Bronchial epithelial cell (primary cell): ENCODE measurements at regions not wholly inside any gene's neighbourhood (a gene's known extent, or its start where the extent isn't known, plus 50 kb on each side); places are given as distances from the start of the nearest gene placed in this dataset.

Experiments
- DNase-seq: peaks from one replicate; pipeline ENCODE4 v3.0.0-alpha.2; 2010; ENCODE audit warnings: low read depth
- FAIRE-seq: peaks from 2 replicates; lab custom pipeline; 2011; peaks lifted over from hg19 to GRCh38; lab: Jason Lieb, UNC
- H3K27me3 ChIP-seq: 2 replicates; pipeline ENCODE4 v1.5.1; 2011; ENCODE audit warnings: low read length; ENCODE audit not compliant: control insufficient read depth, insufficient read depth
- H3K36me3 ChIP-seq: 2 replicates; pipeline ENCODE4 v1.5.1; 2011; ENCODE audit warnings: low read length; ENCODE audit not compliant: control insufficient read depth, insufficient read depth
- H3K4me3 ChIP-seq: 2 replicates; pipeline ENCODE4 v1.5.1; 2011; ENCODE audit warnings: mild to moderate bottlenecking, low read depth, low read length, control low read depth
- TF ChIP-seq, protein P1 (sequence below): IDR thresholded peaks from 2 replicates; pipeline ENCODE4 v1.5.1; 2011; ENCODE audit warnings: mild to moderate bottlenecking, moderate library complexity, low read length, control low read depth, inconsistent platforms; ENCODE audit not compliant: insufficient read depth, severe bottlenecking

GRCh38 chr16:8204096-8204495 is 386.2 kb downstream of the TMEM114 start:
- FAIRE-seq (no peak), DNase-seq (no peak)
- Histone ChIP-seq H3K27me3 (no peaks in the 10 kb centered on the region), H3K36me3 (no peaks in the 10 kb centered on the region), H3K4me3 (no peak overlapping the region)
- TF ChIP-seq, protein P1, sequence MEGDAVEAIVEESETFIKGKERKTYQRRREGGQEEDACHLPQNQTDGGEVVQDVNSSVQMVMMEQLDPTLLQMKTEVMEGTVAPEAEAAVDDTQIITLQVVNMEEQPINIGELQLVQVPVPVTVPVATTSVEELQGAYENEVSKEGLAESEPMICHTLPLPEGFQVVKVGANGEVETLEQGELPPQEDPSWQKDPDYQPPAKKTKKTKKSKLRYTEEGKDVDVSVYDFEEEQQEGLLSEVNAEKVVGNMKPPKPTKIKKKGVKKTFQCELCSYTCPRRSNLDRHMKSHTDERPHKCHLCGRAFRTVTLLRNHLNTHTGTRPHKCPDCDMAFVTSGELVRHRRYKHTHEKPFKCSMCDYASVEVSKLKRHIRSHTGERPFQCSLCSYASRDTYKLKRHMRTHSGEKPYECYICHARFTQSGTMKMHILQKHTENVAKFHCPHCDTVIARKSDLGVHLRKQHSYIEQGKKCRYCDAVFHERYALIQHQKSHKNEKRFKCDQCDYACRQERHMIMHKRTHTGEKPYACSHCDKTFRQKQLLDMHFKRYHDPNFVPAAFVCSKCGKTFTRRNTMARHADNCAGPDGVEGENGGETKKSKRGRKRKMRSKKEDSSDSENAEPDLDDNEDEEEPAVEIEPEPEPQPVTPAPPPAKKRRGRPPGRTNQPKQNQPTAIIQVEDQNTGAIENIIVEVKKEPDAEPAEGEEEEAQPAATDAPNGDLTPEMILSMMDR: no peak

DNA sequence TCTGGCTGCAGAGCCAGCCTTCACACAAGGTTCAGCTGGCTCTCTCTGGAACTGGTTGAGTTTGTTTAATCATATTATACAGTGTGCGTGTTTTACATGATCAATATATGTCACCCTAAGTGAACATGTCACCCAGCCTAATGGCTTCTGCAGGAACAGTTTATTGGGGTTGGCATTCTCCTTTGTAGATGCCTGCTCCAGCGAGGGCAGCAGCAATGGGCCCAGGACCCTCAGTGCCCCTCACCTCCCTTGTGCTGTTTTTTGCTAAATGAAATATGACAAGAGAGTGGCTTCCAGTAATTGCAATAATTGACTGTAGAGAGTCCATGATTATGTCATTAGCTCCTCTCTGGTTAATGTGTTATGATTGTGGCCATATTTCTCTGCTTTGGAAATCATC is 387.2 kb downstream of the TMEM114 start:
- H3K27me3 ChIP-seq: no peaks in the 10 kb centered on the region
- no peaks in the 10 kb centered on the region for H3K36me3 ChIP-seq
- FAIRE-seq (no peak), DNase-seq (no peak)
- H3K4me3 ChIP-seq: no peak overlapping the region
- TF ChIP-seq, protein P1: no peak

DNA sequence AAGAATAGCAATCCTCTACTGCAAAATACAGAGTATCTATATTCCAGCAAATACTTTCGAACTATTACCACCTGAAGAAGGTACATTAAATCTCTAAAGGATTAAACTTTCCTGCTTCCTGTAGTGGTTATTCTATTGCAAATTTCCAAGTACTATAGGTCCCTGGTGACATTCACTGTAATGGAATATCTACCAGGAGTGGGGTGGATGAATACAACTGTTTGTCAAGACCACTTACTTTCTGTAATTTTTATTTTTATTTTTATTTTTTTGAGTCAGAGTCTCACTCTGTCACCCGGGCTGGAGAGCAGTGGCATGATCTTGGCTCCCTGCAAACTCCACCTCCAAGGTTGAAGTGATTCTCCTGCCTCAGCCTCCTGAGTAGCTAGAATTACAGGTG is 389.5 kb downstream of the TMEM114 start:
- no peaks in the 10 kb centered on the region for H3K36me3 ChIP-seq
- DNase-seq (no peak), FAIRE-seq (no peak)
- TF ChIP-seq, protein P1: no peak
- no peaks in the 10 kb centered on the region for H3K27me3 ChIP-seq
- no peak overlapping the region for H3K4me3 ChIP-seq

- DNase-seq: no peak
- Histone ChIP-seq H3K27me3 (no peaks in the 10 kb centered on the region), H3K4me3 (no peak overlapping the region), H3K36me3 (no peaks in the 10 kb centered on the region)
- TF ChIP-seq, protein P1: no peak
- no peak for FAIRE-seq
These were observed 390.9 kb downstream of the TMEM114 start for GRCh38 chr16:8199390-8199789.

- Histone ChIP-seq H3K36me3 (no peaks in the 10 kb centered on the region), H3K4me3 (no peak overlapping the region), H3K27me3 (no peaks in the 10 kb centered on the region)
- DNase-seq (no peak), FAIRE-seq (no peak)
- TF ChIP-seq, protein P1: no peak
These were observed 395.5 kb downstream of the TMEM114 start for GRCh38 chr16:8194794-8195193.

- DNase-seq (no peak), FAIRE-seq (no peak)
- Histone ChIP-seq H3K27me3 (no peaks in the 10 kb centered on the region), H3K4me3 (no peak overlapping the region), H3K36me3 (no peaks in the 10 kb centered on the region)
- TF ChIP-seq, protein P1: no peak
These were observed 401.5 kb downstream of the TMEM114 start for GRCh38 chr16:8188841-8189240.
